WERI-Rb-1 (cell line): ENCODE measurements at regions not wholly inside any gene's neighbourhood (a gene's known extent, or its start where the extent isn't known, plus 50 kb on each side); places are given as distances from the start of the nearest gene placed in this dataset.

Experiments
- DNase-seq: peaks from one replicate; pipeline ENCODE4 v3.0.0-alpha.2; 2020
- H3K27ac ChIP-seq: fragments of 250-450 bp; sonication (Bioruptor Pico); 2 replicates; pipeline ENCODE4 v1.5.1; 2020; ENCODE audit warnings: mild to moderate bottlenecking, moderate library complexity
- H3K27me3 ChIP-seq: fragments of 250-450 bp; sonication (Bioruptor Pico); 2 replicates; pipeline ENCODE4 v1.5.1; 2021; ENCODE audit warnings: mild to moderate bottlenecking, low read depth, moderate library complexity; ENCODE audit not compliant: insufficient read depth, severe bottlenecking
- H3K36me3 ChIP-seq: fragments of 250-450 bp; sonication (Bioruptor Pico); 2 replicates; pipeline ENCODE4 v1.5.1; 2020; ENCODE audit warnings: mild to moderate bottlenecking, moderate library complexity
- H3K4me3 ChIP-seq: 2 replicates; pipeline ENCODE4 v1.5.1; 2011; ENCODE audit warnings: low read depth, mild to moderate bottlenecking, control low read depth, low read length
- H3K9me3 ChIP-seq: fragments of 250-450 bp; sonication (Bioruptor Pico); 2 replicates; pipeline ENCODE4 v1.5.1; 2021; ENCODE audit warnings: mild to moderate bottlenecking, moderate library complexity; ENCODE audit not compliant: severe bottlenecking
- CTCF ChIP-seq: IDR thresholded peaks from 2 replicates; pipeline ENCODE4 v1.5.1; 2011; ENCODE audit warnings: low read depth, mild to moderate bottlenecking, control low read depth, inconsistent platforms, low read length

- Histone ChIP-seq H3K9me3 (no peaks in the 10 kb centered on the region), H3K4me3 (no peak overlapping the region), H3K36me3 (no peaks in the 10 kb centered on the region), H3K27me3 (no peaks in the 10 kb centered on the region), H3K27ac (no peak overlapping the region)
- DNase-seq: peak; percentile 25
- no peak for TF ChIP-seq CTCF
Measured at GRCh38 chr4:24743927-24744326, 51.4 kb upstream of the SOD3 start.

DNA sequence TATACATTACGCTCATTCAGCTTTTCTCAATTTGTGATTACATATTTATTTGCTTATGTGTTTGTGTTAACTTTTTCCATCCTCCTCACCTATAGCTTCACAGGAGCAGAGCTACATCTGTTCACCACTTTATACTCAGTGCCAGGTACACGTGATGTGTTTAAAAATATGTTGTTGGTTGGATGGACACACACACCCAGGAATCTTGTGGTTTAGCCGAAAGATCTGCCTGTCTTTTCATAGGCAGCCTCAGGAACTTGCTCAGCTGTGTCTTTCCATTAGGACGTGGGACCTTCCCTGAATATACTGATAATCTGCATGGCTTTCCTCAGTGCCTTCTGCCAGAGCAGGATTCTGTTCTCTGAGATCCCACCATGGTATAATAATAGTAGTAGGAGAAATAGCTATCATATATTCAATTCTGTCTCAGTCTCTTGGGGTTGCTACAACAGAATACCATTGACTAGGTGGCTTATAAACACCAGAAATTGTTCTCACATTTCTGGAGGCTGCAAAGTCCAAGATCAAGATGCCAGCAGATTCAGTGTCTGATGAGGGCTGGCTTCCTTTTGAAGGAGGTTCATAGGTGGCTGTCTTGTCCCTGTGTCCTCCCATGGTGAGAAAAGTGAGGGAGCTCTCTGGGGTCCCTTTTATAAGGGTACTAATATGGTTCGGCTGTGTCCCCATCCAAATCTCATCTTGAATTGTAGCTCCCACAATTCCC lies 50.0 kb upstream of the SOD3 start:
- H3K36me3 ChIP-seq: no peaks in the 10 kb centered on the region
- no peak for DNase-seq
- TF ChIP-seq CTCF: no peak
- no peak overlapping the region for H3K27ac ChIP-seq
- no peaks in the 10 kb centered on the region for H3K27me3 ChIP-seq
- no peak overlapping the region for H3K4me3 ChIP-seq
- H3K9me3 ChIP-seq: no peaks in the 10 kb centered on the region
